ENCODE measurements at regions not wholly inside any gene's neighbourhood (a gene's known extent, or its start where the extent isn't known, plus 50 kb on each side); places are given as distances from the start of the nearest gene placed in this dataset.

DNA sequence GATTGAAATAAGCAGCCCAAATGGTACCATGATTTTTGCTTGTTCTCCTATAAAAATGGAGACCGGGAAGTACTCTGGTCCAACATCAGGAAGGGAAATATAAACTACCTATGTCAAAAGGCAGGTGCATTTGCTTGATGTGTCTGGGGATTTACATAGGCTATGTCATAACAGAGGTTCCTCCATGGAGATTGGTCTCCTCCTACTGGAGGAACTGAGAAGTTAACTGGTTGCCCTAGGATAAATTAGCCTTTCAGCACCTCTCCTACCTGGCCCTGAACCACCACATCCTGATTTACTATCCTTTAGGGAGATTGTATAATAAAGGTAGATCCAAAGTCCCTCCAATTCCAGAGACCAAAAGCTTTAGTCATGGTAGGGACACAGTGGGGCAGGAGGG is 1109.3 kb upstream of the B3GALT2 start:
- TF ChIP-seq, protein P1, sequence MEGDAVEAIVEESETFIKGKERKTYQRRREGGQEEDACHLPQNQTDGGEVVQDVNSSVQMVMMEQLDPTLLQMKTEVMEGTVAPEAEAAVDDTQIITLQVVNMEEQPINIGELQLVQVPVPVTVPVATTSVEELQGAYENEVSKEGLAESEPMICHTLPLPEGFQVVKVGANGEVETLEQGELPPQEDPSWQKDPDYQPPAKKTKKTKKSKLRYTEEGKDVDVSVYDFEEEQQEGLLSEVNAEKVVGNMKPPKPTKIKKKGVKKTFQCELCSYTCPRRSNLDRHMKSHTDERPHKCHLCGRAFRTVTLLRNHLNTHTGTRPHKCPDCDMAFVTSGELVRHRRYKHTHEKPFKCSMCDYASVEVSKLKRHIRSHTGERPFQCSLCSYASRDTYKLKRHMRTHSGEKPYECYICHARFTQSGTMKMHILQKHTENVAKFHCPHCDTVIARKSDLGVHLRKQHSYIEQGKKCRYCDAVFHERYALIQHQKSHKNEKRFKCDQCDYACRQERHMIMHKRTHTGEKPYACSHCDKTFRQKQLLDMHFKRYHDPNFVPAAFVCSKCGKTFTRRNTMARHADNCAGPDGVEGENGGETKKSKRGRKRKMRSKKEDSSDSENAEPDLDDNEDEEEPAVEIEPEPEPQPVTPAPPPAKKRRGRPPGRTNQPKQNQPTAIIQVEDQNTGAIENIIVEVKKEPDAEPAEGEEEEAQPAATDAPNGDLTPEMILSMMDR (IDR thresholded peaks at IDR 0.05; ENCODE audit: control extremely low read depth, extremely low read depth): peak; percentile 36
- peak in 1 of 3 donors; percentile 23 for DNase-seq

DNA sequence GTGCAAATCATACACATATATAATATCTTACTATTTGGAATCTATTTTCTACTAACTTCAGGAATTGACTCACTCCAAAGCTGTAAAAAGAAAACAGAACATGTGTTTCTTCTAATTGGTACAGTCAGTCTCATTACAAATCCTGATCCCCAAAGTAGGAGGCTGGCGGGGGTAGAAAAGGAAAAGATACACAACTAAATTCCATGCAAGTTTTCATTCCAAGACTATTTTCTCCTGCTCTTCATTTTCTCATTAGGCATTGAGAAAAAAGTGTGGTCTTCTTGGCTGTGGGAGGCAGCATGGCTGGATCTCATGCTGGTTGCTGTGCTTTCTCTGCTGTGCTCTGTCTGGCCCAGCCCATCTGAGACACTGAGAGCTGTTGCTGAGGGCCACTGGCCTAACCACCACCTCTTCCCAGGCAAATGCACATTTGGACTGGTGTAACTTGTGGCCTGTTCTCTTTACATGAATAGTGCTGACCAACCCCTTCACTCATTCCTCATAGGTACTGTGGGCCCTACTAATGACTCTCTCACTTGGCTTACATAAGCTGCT is 1107.5 kb upstream of the B3GALT2 start:
- no peak overlapping the region for H3K4me3 ChIP-seq
- no peaks in the 10 kb centered on the region for H3K27me3 ChIP-seq (ENCODE audit: control insufficient read depth in 3 of 3, insufficient read depth in 3 of 3, low read length in 2 of 3)
- peaks cover 0 to 2% (median 0%) of the 10 kb centered on the region in 4 donors for H3K9me3 ChIP-seq (ENCODE audit: control insufficient read depth in 4 of 4, insufficient read depth in 3 of 4, low read length in 3 of 4)
- DNase-seq: no peak
- WGBS, 2 donors: 92 to 95% methylated on average over 1 of the region's 1 CpG
- no peaks in the 10 kb centered on the region for H3K36me3 ChIP-seq (ENCODE audit: control insufficient read depth in 4 of 4, insufficient read depth in 4 of 4, low read length in 4 of 4)
- no peaks in the 10 kb centered on the region for H3K4me1 ChIP-seq (ENCODE audit: control insufficient read depth in 5 of 5, insufficient read depth in 5 of 5, low read length in 5 of 5)
- H3K27ac ChIP-seq (ENCODE audit: low read depth in 1 of 2, low read length in 1 of 2): no peak overlapping the region
- TF ChIP-seq, protein P1 (IDR thresholded peaks at IDR 0.05; ENCODE audit: control extremely low read depth, extremely low read depth): no peak
- H3K9ac ChIP-seq (ENCODE audit: insufficient read depth in 1 of 2, low read length in 2 of 2): no peak overlapping the region
- ATAC-seq (ENCODE audit: insufficient read depth, low FRiP score): no peak

More for the DNA sequence above, 1109.3 kb upstream of the B3GALT2 start:
- Histone ChIP-seq H3K4me3 (no peak overlapping the region), H3K27ac (ENCODE audit: low read depth in 1 of 2, low read length in 1 of 2) (no peak overlapping the region), H3K9ac (ENCODE audit: insufficient read depth in 1 of 2, low read length in 2 of 2) (no peak overlapping the region), H3K27me3 (ENCODE audit: control insufficient read depth in 3 of 3, insufficient read depth in 3 of 3, low read length in 2 of 3) (no peaks in the 10 kb centered on the region), H3K4me1 (ENCODE audit: control insufficient read depth in 5 of 5, insufficient read depth in 5 of 5, low read length in 5 of 5) (no peaks in the 10 kb centered on the region), H3K36me3 (ENCODE audit: control insufficient read depth in 4 of 4, insufficient read depth in 4 of 4, low read length in 4 of 4) (no peaks in the 10 kb centered on the region), H3K9me3 (ENCODE audit: control insufficient read depth in 4 of 4, insufficient read depth in 3 of 4, low read length in 3 of 4) (peaks cover 0 to 2% (median 0%) of the 10 kb centered on the region in 4 donors)
- WGBS, 2 donors: 17 to 30% methylated on average over 1 of the region's 1 CpG
- ATAC-seq (ENCODE audit: insufficient read depth, low FRiP score): peak; percentile 61

DNA sequence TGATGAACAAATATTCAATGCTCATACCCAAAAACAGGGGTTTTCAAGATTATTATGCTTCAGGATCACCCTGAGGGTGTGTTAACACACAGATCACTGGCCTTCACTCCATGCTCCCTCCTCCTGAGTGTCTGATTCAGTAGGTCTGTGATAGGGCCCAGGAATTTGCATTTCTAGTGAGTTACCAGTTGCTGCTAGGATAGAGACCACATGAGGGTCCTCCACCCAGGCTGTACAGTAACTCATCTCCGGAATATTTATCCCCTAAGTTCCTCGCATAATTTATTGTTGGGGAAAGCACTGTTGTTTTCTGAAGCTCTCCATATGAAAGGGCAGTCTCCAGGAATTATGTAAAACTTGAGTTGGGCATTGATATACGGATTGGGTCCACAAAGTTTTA is 1106.6 kb upstream of the B3GALT2 start:
- DNase-seq: no peak
- WGBS, 2 donors: 83 to 92% methylated on average over 3 of the region's 3 CpGs
- H3K27me3 ChIP-seq (ENCODE audit: control insufficient read depth in 3 of 3, insufficient read depth in 3 of 3, low read length in 2 of 3): no peaks in the 10 kb centered on the region
- H3K9ac ChIP-seq (ENCODE audit: insufficient read depth in 1 of 2, low read length in 2 of 2): no peak overlapping the region
- H3K27ac ChIP-seq (ENCODE audit: low read depth in 1 of 2, low read length in 1 of 2): no peak overlapping the region
- TF ChIP-seq, protein P1 (IDR thresholded peaks at IDR 0.05; ENCODE audit: control extremely low read depth, extremely low read depth): no peak
- no peaks in the 10 kb centered on the region for H3K4me1 ChIP-seq (ENCODE audit: control insufficient read depth in 5 of 5, insufficient read depth in 5 of 5, low read length in 5 of 5)
- H3K4me3 ChIP-seq: no peak overlapping the region
- no peaks in the 10 kb centered on the region for H3K36me3 ChIP-seq (ENCODE audit: control insufficient read depth in 4 of 4, insufficient read depth in 4 of 4, low read length in 4 of 4)
- ATAC-seq (ENCODE audit: insufficient read depth, low FRiP score): no peak
- H3K9me3 ChIP-seq (ENCODE audit: control insufficient read depth in 4 of 4, insufficient read depth in 3 of 4, low read length in 3 of 4): peaks cover 0 to 2% (median 0%) of the 10 kb centered on the region in 4 donors

Data from lung (tissue), 11 donors.